Psoas muscle (tissue), 7 donors: ENCODE measurements at regions not wholly inside any gene's neighbourhood (a gene's known extent, or its start where the extent isn't known, plus 50 kb on each side); places are given as distances from the start of the nearest gene placed in this dataset.

ENCODE experiments used
- ATAC-seq, 4 donors: fragments of 200-7000 bp; cut with Tn5 transposase; one replicate each; pipeline ENCODE4 v1.9.1; 2020; ENCODE audit warnings: moderate library complexity in 3 of 4, mild to moderate bottlenecking in 2 of 4
- DNase-seq, 2 donors: peaks; one replicate each; pipeline ENCODE4 v3.0.0-alpha.2; 2020
- H3K27ac ChIP-seq: fragments of 200-600 bp; one replicate; pipeline ENCODE4 v1.8.0; 2022
- H3K27me3 ChIP-seq, 3 donors: fragments of 200-600 bp in 1 of 3; one replicate each; pipeline versions ENCODE4 v1.6.1 to v1.8.0; 2013 to 2022; ENCODE audit warnings: low read length in 2 of 3, mild to moderate bottlenecking in 2 of 3, moderate library complexity in 1 of 3; ENCODE audit not compliant: insufficient read depth in 3 of 3
- H3K36me3 ChIP-seq, 2 donors: fragments of 200-600 bp in 1 of 2; one replicate each; pipeline versions ENCODE4 v1.6.1 to v1.8.0; 2013 to 2022; ENCODE audit warnings: low read depth in 1 of 2, mild to moderate bottlenecking in 1 of 2, moderate library complexity in 1 of 2; ENCODE audit not compliant: insufficient read depth in 1 of 2
- H3K4me1 ChIP-seq: fragments of 200-600 bp; one replicate; pipeline ENCODE4 v1.8.0; 2022
- H3K4me3 ChIP-seq: fragments of 200-600 bp; one replicate; pipeline ENCODE4 v1.8.0; 2022; ENCODE audit warnings: mild to moderate bottlenecking
- H3K9me3 ChIP-seq: fragments of 200-600 bp; one replicate; pipeline ENCODE4 v1.8.0; 2022
- WGBS, 3 donors: extraction: QIAGEN DNeasy Blood & Tissue Kit; methylation state at CpG; one replicate each; pipeline versions ENCODE4 v1.1.6 to v1.1.7; 2013; 5-methylcytosine and 5-hydroxymethylcytosine counted together
- intact Hi-C, 2 donors: fragments of 100-400 bp; cut with DNase I; formaldehyde crosslinking; loops; one replicate each; pipeline versions ENCODE4 v1.11.0 to v1.14.2; 2022
- TF ChIP-seq, protein P1 (sequence below): fragments of 200-600 bp; IDR thresholded peaks from one replicate; pipeline ENCODE4 v1.8.0; 2022; ENCODE audit warnings: antibody characterized with exemption
- donor health status: healthy with polysubstance abuse.
- donor health status: DM: no; HTN: no; CAD: no; lungs with moderate emphysema.
- donor health status: Bipolar disorder and iron deficiency.
- donor health status: healthy.
- donor health status: DM: yes; HTN: yes; CAD: no.
- donor health status: DM: no; HTN: no; CAD: no.
- donor health status: DM: yes; HTN: yes; CAD: no.

DNA sequence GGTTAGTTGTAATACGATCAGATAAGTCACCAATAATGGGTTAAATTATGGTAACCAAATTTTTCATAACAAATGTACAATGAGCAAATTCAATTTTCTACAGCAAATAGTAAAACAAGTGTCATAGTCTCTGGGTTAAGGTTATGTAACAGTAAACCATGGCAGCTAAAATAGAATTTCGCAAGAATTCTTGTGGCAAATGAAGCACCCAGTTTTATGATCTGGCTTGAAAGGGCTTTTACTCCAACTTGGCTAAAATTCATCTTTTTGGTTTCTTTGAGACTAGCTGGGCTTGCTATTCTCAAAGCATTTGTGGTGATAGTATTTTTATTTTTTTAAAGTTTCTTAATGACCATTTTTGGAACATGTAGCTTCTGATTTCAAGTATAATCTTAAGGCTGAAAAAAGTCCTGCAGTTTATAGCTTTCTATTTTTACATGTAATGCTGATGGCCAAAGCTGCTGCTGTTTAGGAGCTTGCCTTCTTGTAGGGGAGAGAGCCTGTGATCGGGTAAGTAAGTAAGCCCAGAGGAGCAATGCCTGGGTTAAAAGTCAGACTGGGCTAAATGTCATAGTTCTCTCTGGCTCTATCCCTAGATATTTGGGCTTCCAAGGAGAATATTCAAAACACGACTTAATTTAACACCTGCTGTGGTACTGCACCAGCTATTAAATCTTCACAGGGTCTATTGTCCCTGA is 55.5 kb upstream of the SYPL1 start:
- Histone ChIP-seq H3K4me1 (peaks cover 20% of the 10 kb centered on the region), H3K27me3 (no peaks in the 10 kb centered on the region), H3K4me3 (no peak overlapping the region), H3K36me3 (no peaks in the 10 kb centered on the region), H3K27ac (peak overlapping the region; percentile 61), H3K9me3 (peaks cover 12% of the 10 kb centered on the region)
- WGBS, 3 donors = 22 to 37% (median 28%) methylated on average over 4 of the region's 4 CpGs
- intact Hi-C loops = no loop called here
- DNase-seq (no peak), ATAC-seq (peak in 3 of 4 donors; percentile 44 to 73 (median 47))
- TF ChIP-seq, protein P1, sequence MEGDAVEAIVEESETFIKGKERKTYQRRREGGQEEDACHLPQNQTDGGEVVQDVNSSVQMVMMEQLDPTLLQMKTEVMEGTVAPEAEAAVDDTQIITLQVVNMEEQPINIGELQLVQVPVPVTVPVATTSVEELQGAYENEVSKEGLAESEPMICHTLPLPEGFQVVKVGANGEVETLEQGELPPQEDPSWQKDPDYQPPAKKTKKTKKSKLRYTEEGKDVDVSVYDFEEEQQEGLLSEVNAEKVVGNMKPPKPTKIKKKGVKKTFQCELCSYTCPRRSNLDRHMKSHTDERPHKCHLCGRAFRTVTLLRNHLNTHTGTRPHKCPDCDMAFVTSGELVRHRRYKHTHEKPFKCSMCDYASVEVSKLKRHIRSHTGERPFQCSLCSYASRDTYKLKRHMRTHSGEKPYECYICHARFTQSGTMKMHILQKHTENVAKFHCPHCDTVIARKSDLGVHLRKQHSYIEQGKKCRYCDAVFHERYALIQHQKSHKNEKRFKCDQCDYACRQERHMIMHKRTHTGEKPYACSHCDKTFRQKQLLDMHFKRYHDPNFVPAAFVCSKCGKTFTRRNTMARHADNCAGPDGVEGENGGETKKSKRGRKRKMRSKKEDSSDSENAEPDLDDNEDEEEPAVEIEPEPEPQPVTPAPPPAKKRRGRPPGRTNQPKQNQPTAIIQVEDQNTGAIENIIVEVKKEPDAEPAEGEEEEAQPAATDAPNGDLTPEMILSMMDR = no peak

- Histone ChIP-seq H3K27me3 (no peaks in the 10 kb centered on the region), H3K36me3 (no peaks in the 10 kb centered on the region), H3K27ac (peak overlapping the region; percentile 61), H3K4me1 (peaks cover 20% of the 10 kb centered on the region), H3K4me3 (peak overlapping the region; percentile 13), H3K9me3 (peaks cover 12% of the 10 kb centered on the region)
- WGBS, 3 donors = 44 to 58% (median 45%) methylated on average over 7 of the region's 7 CpGs
- intact Hi-C loops = no loop called here
- TF ChIP-seq, protein P1 = peak; percentile 86
- no peak for DNase-seq
- ATAC-seq = peak; percentile 76 to 91 (median 82)
These were observed 54.7 kb upstream of the SYPL1 start for GRCh38 chr7:106166651-106167342.

- ATAC-seq (peak in 1 of 4 donors; percentile 29), DNase-seq (no peak)
- TF ChIP-seq, protein P1 = no peak
- intact Hi-C loops = no loop called here
- Histone ChIP-seq H3K27ac (no peak overlapping the region), H3K4me3 (no peak overlapping the region), H3K36me3 (no peaks in the 10 kb centered on the region), H3K4me1 (peaks cover 20% of the 10 kb centered on the region), H3K9me3 (peaks cover 12% of the 10 kb centered on the region), H3K27me3 (no peaks in the 10 kb centered on the region)
- 42 to 58% (median 43%) methylated on average over 2 of the region's 2 CpGs for WGBS, 3 donors
These were observed 53.2 kb upstream of the SYPL1 start for GRCh38 chr7:106165337-106165736.

DNA sequence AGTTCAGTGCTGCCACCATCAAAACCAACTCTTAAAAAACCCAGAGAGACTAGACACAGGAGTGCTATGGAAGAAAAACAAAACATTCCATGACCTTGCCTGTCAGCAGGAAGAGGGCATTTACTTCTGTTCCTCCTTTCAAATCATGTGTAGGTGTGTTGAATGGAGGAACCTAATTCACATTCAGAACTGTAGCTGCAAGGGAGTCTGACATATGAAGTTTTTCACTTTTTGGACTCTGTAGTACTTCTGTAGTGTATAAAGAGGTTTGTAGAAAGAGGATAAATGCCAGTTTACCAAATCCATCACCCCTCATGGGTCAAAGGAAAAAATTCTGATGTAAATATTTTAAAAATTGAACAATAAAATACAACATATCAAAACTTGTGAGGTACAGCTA is 51.1 kb upstream of the SYPL1 start:
- Histone ChIP-seq H3K36me3 (no peaks in the 10 kb centered on the region), H3K4me1 (peaks cover 20% of the 10 kb centered on the region), H3K27me3 (no peaks in the 10 kb centered on the region), H3K4me3 (no peak overlapping the region), H3K9me3 (peaks cover 12% of the 10 kb centered on the region), H3K27ac (no peak overlapping the region)
- no peak for ATAC-seq
- TF ChIP-seq, protein P1 = no peak
- no peak for DNase-seq
- intact Hi-C loops = no loop called here
